Neuronal stem cell (in vitro differentiated cells): ENCODE measurements at regions not wholly inside any gene's neighbourhood (a gene's known extent, or its start where the extent isn't known, plus 50 kb on each side); places are given as distances from the start of the nearest gene placed in this dataset. TPM values are rescaled to one million over a fixed set of nuclear protein-coding genes. Genes with fewer than 3 reads are reported as not detected.

Experiments
- small RNA-seq: library from polyadenylated mRNA; stranded (forward); fragments of <200 nt; extraction: miRNeasy Mini kit (QIAGEN cat#:217004); gene quantifications from one replicate; pipeline ENCODE3, GENCODE V24; 2013; ENCODE audit not compliant: insufficient read depth

Small RNA genes lying in the stretch of these regions (small RNA-seq; reads per million reads assigned to genes)
- not detected for gene AC005345.1
- gene RF00019 = not detected
- not detected for gene RNU1-142P
